Right atrium auricular region (tissue), 2 donors: ENCODE measurements at regions not wholly inside any gene's neighbourhood (a gene's known extent, or its start where the extent isn't known, plus 50 kb on each side); places are given as distances from the start of the nearest gene placed in this dataset.
A peak's percentile ranks its signal among the peaks of the same experiment; 100 is the strongest.

Experiments used
- DNase-seq: peaks from one replicate; pipeline ENCODE4 v3.0.0-alpha.2; 2019; ENCODE audit warnings: low spot score
- H3K27ac ChIP-seq, 2 donors: fragments of 200-600 bp; sonication (generic); 1 replicate in 1 of 2; 2 replicates in 1 of 2; pipeline ENCODE4 v1.5.1; 2016 to 2019
- H3K27me3 ChIP-seq, 2 donors: fragments of 200-600 bp; sonication (generic); one replicate each; pipeline versions ENCODE4 v1.5.1 to v1.6.0; 2017 to 2019
- H3K36me3 ChIP-seq: fragments of 200-600 bp; sonication (generic); one replicate; pipeline ENCODE4 v1.5.1; 2016
- H3K4me1 ChIP-seq, 2 donors: fragments of 200-600 bp; sonication (generic); one replicate each; pipeline versions ENCODE4 v1.5.1 to v1.6.0; 2017 to 2019
- H3K4me3 ChIP-seq, 2 donors: fragments of 200-600 bp; sonication (generic); 1 replicate in 1 of 2; 2 replicates in 1 of 2; pipeline ENCODE4 v1.5.1; 2017 to 2019; ENCODE audit warnings: mild to moderate bottlenecking in 1 of 2, moderate library complexity in 1 of 2
- H3K9me3 ChIP-seq, 2 donors: fragments of 200-600 bp; sonication (generic); one replicate each; pipeline ENCODE4 v1.5.1; 2019
- CTCF ChIP-seq, 2 donors: fragments of 200-600 bp; sonication (generic); IDR thresholded peaks; one replicate each; pipeline ENCODE4 v1.5.1; 2019; ENCODE audit warnings: antibody characterized with exemption in 2 of 2

- no peaks in the 10 kb centered on the region for H3K9me3 ChIP-seq
- H3K27ac ChIP-seq, result no peak overlapping the region
- no peaks in the 10 kb centered on the region for H3K4me1 ChIP-seq
- H3K4me3 ChIP-seq, result no peak overlapping the region
- no peak for TF ChIP-seq CTCF (IDR thresholded peaks at IDR 0.05)
- DNase-seq, result no peak
- H3K27me3 ChIP-seq, result no peaks in the 10 kb centered on the region
- no peaks in the 10 kb centered on the region for H3K36me3 ChIP-seq
These were observed 239.8 kb upstream of the MYT1L start for GRCh38 chr2:2570871-2571270.

GRCh38 chr2:2570360-2570759, 239.3 kb upstream of the MYT1L start:
- no peaks in the 10 kb centered on the region for H3K9me3 ChIP-seq
- no peaks in the 10 kb centered on the region for H3K36me3 ChIP-seq
- no peaks in the 10 kb centered on the region for H3K4me1 ChIP-seq
- H3K27ac ChIP-seq, result no peak overlapping the region
- TF ChIP-seq CTCF (IDR thresholded peaks at IDR 0.05), result no peak
- no peak overlapping the region for H3K4me3 ChIP-seq
- H3K27me3 ChIP-seq, result no peaks in the 10 kb centered on the region
- DNase-seq, result peak; percentile 44

GRCh38 chr2:2569836-2570235, 238.8 kb upstream of the MYT1L start:
- TF ChIP-seq CTCF (IDR thresholded peaks at IDR 0.05), result no peak
- Histone ChIP-seq H3K4me3 (no peak overlapping the region), H3K27me3 (no peaks in the 10 kb centered on the region), H3K36me3 (no peaks in the 10 kb centered on the region), H3K27ac (no peak overlapping the region), H3K9me3 (no peaks in the 10 kb centered on the region), H3K4me1 (no peaks in the 10 kb centered on the region)
- no peak for DNase-seq

DNA sequence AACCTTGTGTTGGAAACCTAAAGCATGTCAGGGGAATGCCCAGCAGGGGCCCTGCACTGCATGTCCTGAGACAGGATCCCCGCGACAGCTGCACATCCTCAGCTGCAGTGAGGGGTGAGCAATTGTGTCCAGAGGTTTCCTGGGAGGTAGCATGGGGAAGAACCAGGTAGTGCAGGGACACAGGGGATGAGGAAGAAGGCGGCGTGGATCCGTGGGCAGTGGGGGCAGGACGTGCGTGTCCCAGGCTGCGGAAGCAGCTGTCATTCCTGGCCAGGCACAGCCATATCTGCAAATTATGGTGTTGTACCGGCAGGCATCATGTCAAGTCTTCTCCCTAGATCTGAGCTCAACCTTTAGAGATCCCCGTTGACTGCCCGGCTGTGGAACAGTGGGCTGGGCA, 238.2 kb upstream of the MYT1L start:
- Histone ChIP-seq H3K27me3 (no peaks in the 10 kb centered on the region), H3K27ac (no peak overlapping the region), H3K36me3 (no peaks in the 10 kb centered on the region), H3K9me3 (no peaks in the 10 kb centered on the region), H3K4me3 (no peak overlapping the region), H3K4me1 (no peaks in the 10 kb centered on the region)
- no peak for DNase-seq
- TF ChIP-seq CTCF (IDR thresholded peaks at IDR 0.05), result no peak

DNA sequence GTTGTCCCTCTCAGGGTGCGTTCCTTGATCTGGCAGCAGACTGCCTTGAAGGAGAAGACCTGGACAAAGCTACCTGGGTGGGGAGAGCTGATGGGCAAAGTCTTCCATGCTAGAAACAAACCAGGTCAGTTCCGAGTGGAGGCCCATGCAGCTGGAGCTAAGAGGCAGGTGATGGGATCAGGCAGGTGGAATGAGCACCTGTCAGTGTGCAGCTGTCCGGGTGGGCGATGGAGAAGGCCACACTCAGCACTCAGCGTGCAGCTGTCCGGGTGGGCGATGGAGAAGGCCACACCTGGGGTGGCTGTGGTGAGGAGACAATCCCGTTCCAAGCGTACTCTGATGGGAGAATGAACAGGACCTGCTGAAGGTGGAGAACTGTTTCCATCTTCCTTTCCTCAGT, 237.3 kb upstream of the MYT1L start:
- Histone ChIP-seq H3K4me3 (no peak overlapping the region), H3K27me3 (no peaks in the 10 kb centered on the region), H3K27ac (no peak overlapping the region), H3K9me3 (no peaks in the 10 kb centered on the region), H3K36me3 (no peaks in the 10 kb centered on the region), H3K4me1 (no peaks in the 10 kb centered on the region)
- DNase-seq, result no peak
- no peak for TF ChIP-seq CTCF (IDR thresholded peaks at IDR 0.05)

GRCh38 chr2:2567776-2568175, 236.7 kb upstream of the MYT1L start:
- DNase-seq, result no peak
- Histone ChIP-seq H3K4me1 (no peaks in the 10 kb centered on the region), H3K36me3 (no peaks in the 10 kb centered on the region), H3K4me3 (no peak overlapping the region), H3K27me3 (no peaks in the 10 kb centered on the region), H3K9me3 (no peaks in the 10 kb centered on the region), H3K27ac (no peak overlapping the region)
- no peak for TF ChIP-seq CTCF (IDR thresholded peaks at IDR 0.05)
